OCI-LY1 (cell line): ENCODE measurements at regions not wholly inside any gene's neighbourhood (a gene's known extent, or its start where the extent isn't known, plus 50 kb on each side); places are given as distances from the start of the nearest gene placed in this dataset.

Experiments
- EZH2 ChIP-seq: fragments of 200-600 bp; sonication (generic), shearing (Covaris generic); IDR thresholded peaks from 2 replicates; pipeline ENCODE4 v1.8.0; 2017; ENCODE audit warnings: borderline replicate concordance, mixed run types, mild to moderate bottlenecking, antibody characterized with exemption, low read length, moderate library complexity, mixed read lengths
- TF ChIP-seq, protein P1 (sequence below): fragments of 200-600 bp; sonication (generic), shearing (Covaris generic); IDR thresholded peaks from 2 replicates; pipeline ENCODE4 v1.5.1; 2017; ENCODE audit warnings: mild to moderate bottlenecking, antibody characterized with exemption, low read length, moderate library complexity, mixed read lengths

DNA sequence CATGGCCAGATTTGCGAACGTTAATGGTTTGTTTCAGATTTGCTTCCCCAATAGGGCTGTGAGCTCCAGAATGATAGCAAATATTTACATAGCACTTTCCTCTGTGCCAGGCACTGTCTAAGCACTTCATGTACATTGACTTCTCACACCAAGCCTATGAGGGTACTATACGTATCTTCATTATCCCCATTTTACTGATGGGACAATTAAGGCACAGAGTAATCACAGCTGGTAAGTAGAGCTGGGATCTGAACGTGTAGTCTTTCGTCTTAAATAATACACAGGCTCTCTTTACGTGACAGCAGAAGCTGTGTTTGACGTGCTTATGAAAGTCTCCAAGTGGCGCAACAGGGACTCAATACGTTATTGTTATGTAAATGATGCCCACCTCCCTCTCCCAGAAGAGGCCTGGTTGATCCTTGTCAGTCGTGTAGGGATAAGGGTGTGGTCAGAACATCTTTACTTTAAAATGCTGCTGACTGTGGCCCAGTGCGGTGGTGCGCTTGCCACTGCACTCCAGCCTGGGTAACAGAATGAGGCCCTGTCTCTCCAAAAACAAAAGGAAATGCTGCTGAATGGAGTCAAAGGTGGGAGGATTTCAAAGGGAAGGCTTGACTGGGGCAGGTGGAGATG lies 66.3 kb upstream of the TCL1B start:
- TF ChIP-seq, protein P1, sequence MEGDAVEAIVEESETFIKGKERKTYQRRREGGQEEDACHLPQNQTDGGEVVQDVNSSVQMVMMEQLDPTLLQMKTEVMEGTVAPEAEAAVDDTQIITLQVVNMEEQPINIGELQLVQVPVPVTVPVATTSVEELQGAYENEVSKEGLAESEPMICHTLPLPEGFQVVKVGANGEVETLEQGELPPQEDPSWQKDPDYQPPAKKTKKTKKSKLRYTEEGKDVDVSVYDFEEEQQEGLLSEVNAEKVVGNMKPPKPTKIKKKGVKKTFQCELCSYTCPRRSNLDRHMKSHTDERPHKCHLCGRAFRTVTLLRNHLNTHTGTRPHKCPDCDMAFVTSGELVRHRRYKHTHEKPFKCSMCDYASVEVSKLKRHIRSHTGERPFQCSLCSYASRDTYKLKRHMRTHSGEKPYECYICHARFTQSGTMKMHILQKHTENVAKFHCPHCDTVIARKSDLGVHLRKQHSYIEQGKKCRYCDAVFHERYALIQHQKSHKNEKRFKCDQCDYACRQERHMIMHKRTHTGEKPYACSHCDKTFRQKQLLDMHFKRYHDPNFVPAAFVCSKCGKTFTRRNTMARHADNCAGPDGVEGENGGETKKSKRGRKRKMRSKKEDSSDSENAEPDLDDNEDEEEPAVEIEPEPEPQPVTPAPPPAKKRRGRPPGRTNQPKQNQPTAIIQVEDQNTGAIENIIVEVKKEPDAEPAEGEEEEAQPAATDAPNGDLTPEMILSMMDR: no peak
- TF ChIP-seq EZH2: no peak
